GM18870 (cell line): ENCODE measurements at regions not wholly inside any gene's neighbourhood (a gene's known extent, or its start where the extent isn't known, plus 50 kb on each side); places are given as distances from the start of the nearest gene placed in this dataset.
"Not testable (repeated sequence)": the region's sequence is repeated elsewhere in the genome, so short reads cannot be mapped to it uniquely, and the experiment has no call there.

Source experiments
- ATAC-seq: cut with Tn5 transposase; IDR thresholded peaks from one replicate; pipeline ENCODE4 v1.9.1; 2021; ENCODE audit warnings: moderate library complexity; ENCODE audit not compliant: unreplicated experiment

DNA sequence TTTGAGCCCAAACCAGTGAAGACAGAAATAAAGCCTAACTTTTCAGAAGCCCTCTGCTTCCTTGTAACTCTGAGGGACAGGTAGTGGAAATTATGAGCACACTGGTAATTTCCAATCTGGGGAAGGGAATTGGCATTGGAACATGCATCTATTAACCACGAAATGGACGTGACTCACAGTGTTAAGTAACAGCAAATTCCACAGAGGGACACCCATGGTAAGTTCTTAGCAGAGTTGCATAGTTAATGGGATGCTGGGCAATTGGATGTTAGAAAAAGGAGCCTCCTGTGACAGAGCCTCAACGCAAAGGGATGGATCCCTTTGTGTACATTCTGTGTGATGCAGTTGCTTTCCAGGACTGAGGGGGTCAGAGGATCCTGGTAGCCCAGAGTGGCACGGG, 168.6 kb downstream of the SEMA6D start:
- ATAC-seq, result no peak

DNA sequence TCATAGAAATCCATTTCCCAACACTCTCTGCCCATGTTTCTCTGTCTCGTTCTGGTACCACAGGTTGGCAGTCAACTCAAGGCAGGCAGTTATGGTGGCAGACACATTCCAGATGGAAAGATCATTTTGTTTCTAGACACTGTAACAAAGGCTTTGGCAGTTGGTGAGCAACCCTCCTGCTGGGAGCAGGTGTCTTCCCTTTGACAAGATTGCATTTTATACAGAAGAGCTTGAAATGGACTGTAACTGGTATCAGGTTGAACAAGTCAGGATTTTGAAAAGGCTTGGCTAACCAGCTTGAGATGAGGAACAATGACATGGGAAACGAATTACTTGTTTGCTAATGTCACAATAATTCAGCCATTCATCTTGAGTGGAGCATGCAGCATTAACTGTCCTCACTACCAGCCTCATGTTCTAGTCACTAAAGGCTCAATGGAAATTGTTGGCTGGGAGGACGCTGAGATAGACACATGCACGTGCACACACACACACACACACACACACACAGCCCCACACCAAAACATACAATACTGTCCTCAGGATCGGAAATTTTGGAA, 170.0 kb downstream of the SEMA6D start:
- ATAC-seq, result no peak

DNA sequence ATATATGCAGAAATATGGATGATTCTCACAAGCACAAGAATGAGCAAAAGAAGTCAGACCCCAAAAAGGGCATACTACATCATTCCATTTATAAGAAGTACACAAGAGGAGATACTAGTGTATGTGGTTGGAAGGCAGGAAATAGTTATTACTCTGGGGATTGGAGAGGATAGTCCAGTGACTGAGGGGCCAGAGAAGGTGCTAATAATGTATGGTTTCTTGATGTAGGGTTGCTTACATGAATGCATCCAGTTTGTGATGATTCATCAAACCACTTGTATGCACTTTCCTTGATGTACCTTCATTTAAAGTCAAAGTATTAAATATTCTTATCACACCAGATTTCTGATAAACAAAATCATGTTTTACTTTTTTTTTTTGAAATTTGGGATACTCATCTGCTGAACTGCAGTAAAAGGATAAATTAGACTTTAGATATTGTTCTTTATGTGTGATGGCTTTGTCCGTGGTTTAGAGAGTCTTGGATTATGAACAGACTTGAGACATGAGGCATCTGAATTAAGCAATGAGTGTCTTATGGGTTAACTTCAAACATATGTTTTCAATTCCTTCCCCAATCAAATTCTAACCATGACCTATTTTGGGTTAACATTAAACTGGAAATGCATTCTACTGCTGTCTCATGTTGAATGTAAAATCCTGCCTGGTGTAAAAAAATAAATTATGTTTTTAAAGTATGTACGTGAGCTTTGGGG, 171.2 kb downstream of the SEMA6D start:
- no peak for ATAC-seq

DNA sequence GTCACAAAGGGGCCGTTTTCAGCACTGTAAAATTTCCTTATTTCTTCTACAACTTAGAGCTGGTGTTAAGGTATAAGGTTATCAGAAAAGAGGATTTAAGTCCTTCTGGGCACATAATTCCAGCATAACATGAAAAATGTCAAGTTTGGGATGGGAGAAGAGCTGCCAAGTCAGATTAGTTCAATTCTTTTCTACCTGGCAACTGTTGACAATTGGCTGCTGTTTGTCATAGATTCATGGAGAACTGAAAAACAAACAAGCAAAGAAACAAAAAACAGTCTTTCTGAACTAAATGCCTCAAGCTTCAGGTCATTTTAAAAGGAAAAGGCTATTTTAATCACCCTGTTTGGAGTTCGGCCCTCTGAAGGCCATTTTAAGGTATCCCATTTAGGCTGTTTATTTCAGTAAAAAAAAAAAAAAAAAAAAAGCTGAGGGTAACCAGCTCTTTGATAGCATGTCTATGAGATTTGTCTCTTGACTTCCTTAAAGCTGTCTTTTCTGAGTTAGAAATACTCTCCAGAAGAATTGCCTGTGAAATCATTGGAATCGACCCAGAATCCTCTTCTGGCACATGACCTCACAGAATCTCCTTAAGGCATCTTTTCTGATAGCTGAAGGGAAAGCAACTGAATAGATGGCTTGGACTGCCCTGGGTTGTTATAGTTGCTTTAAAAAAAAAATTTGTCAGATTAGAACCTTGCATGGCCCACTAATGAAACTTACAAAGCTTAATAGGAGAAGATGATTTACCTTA, 173.3 kb downstream of the SEMA6D start:
- no peak for ATAC-seq

DNA sequence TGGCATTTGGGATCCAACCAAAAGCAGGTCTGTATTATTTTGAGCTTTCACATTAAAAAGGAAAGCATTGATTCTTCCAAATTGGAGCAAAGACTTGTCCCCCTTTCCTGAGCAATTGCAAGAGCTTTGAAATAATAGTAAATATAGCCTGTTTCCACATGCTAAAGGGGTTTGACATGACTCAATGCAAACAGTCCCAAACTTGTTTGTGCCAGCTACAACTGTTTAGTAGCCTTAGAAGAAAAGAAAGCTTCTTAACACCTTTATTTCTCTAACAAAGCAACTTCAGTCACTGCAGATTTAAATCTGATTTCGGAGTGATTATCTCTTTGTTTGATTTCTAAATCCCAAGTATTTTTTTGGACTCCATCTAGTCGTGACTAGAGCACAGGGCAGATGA, 180.2 kb downstream of the SEMA6D start:
- no peak for ATAC-seq

DNA sequence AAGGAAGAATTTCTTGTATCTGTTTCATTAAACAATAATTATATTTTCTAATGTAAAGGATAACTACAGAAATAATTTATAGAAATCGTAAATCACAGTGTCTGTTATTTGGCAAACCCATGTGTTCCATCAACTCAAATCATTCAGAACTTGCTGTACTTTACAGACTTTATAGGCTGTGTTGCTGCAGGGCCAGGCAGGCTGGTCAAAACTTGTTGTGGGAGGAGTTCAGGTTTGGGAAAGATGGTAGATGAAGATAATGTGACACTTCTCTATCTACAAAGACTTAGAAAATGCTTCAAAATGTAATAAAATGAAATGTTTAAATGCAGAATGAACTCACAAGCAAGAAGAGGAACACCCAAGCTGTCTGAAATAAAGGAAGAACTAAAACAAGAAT, 183.4 kb downstream of the SEMA6D start:
- ATAC-seq, result no peak

DNA sequence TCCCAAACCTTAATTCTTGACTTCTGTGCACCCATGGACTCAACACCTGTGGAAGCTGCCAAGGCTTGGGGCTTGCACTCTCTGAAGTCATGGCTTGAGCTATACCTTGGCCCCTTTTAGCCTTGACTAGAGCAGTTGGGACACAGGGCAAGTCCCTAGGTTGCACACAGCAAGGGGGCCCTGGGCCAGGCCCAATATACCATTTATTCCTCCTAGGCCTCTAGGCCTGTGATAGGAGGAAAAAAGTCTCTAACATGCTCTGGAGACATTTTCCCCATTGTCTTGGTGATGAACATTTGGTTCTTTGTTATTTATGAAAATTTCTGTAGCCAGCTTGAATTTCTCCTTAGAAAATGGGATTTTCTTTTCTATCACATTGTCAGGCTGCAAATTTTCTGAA, 186.1 kb downstream of the SEMA6D start:
- no peak for ATAC-seq

DNA sequence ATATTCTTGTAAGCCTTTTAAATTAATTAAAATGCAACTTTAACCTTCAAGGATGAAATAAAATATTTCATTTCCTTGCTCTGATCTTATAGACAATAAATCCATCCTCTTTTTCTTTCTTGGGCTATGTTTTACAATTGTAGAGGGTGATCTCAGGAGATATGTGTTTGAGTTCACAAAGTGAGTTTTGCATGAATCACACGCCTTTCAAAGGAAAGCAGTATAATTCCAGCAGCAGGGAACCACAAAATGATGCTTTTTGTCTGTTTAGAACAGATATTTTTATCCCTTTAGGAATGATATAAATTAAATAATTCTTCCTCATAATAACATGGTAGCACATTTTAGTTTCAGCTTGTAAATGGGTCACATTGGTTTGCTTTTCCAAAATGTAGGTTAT, 191.2 kb downstream of the SEMA6D start:
- ATAC-seq, result no peak

DNA sequence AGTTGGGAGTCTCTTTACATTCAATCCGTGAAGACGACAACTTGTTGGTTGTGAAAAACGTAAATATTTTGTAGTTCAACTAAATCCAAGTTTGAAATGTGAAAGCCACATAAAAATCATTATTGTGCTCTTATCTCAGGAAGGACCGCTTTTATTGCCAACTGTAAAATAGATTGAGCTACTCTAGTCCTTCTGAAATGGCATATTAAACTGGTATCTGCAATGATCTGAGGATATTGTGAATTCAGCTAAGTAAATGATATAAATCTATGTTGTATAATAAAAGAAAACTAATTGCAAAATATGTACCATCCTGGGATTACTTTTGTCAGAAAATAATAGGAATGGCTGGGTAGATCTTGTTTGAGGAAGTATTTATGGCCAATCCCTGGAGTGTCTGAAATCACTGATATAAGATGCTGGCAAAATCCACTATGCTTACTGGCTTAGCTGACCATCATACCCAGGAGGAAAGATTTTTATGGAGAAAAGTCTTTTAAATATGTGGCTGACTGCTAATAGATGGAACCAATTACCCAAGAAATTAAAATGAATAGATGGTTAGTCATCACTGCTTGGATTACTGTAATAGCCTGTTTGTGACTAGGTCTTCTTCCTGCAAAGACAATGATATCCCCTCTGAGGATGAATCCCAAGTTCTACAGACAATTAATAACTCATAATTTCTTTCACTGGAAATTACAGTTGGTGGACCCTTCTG, 191.8 kb downstream of the SEMA6D start:
- no peak for ATAC-seq

DNA sequence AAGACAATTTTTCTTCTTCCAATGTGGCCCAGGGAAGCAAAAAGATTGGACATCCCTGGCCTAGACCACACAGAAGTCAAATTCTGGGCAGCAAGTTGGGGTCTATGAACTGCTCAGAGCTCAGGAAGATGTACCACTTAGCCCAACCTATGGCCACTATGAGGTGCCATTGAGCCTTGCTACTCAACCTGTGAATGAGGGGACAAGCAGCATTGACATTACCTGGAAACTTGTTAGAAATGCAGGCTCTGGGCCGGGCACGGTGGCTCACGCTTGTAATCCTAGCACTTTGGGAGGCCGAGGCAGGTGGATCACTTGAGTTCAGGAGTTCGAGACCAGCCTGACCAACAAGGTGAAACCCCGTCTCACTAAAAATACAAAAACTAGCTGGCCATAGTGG, 195.6 kb downstream of the SEMA6D start:
- ATAC-seq, result not testable (repeated sequence)

DNA sequence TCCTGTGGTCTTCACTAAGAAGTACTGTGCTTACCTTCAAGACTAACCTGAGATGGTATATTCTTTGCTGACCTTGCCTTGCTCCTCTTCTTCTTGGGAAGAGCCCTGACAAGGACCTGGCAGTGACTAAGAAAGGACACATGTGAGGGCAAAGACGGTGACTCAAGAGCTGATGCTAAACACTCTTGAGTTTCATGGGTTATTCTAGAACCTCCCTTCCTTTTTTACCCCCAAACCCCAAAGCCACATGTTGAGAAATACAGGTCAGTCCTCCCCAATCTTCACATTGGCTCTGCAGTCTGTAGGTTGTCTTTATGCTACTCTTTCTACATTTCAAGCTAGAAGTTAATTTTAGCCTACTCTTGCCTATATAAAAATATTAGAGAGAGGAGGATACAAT, 200.6 kb downstream of the SEMA6D start:
- no peak for ATAC-seq

DNA sequence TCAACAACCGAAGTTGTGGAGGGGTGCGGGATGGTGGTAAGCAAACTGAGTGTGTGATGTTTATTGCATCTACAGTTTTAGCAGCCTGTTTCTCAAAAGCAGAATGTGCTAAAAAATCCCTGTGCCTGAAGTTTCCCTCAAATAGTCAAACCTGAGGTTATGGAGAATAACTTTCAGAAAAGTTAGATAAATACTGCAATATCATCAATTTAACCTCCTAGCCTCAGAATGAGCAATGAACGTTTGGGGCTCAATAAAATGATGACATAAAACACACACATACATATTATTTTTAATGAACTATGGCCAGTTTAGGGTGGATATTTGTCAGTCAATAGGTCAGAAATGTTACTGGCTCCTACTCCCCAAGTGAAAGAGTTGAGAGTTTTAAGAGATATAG, 201.6 kb downstream of the SEMA6D start:
- ATAC-seq, result no peak

DNA sequence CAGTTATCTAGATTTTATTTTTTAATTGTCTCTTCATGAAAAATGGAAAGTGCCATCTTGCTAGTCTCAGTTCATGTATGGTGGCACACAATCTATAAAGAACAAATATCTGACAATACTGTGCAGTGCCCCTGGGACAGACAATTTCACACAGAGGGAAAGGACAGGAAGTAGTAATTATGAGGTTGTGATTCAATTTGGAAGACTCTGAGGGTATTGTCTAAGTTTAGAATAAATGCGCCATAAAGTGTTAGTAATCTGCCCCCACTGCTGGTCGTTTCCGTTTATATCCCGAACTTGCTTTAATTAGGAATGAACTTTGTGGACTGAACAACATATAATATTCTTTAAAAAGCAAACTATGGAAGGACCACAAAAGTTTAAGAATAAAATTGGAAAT, 196.4 kb upstream of the SLC24A5 start:
- no peak for ATAC-seq

DNA sequence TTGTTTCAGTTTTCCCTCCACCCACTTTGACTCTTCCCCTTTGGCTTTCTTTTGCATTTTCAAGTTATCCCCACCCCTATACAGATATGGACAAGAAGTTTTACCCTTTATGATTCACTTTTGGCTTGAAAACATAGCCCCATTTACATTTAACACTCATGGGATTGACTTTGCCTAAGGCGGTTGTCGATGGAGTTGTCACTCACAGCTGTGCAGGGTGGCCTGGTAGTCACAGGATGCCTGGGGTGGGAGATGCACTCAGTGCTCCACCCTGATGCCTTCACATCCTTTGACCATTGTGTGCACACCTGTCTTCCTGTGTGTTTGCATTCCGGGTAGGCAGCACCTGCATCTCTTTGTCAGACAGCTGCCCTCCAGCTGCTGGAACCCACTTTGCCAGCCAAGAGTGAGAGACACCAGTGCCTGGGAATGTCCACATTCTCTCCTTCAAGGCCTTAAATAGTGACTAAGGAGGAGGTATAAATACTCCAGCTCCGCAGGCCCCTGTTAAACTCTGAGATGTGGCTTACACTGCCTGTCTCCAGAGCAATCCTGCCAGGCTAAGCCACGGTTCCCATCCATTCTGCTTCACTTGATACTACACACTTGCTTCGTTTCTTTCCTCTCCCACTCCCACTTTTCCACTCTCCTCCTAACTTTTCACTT, 191.5 kb upstream of the SLC24A5 start:
- ATAC-seq, result no peak

DNA sequence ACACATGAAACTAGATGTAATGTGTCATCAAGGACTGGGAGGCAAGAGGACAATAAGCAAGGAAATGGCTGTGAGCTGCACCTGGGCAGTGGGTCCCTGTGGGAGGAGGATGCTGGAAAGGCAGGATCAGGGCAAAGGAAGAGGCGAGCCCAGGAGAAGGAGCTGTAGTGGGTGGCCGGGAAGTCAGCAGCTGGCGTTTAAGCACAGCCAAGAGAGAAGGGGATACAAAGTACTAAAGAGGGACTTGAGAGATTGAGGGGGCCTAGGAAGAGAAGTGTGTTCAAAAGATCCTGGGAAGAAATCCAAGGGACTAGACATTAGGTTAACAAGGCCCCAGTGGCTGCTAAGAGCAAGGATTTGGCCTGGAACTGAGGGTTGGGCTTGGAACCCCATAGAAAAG, 188.5 kb upstream of the SLC24A5 start:
- no peak for ATAC-seq

DNA sequence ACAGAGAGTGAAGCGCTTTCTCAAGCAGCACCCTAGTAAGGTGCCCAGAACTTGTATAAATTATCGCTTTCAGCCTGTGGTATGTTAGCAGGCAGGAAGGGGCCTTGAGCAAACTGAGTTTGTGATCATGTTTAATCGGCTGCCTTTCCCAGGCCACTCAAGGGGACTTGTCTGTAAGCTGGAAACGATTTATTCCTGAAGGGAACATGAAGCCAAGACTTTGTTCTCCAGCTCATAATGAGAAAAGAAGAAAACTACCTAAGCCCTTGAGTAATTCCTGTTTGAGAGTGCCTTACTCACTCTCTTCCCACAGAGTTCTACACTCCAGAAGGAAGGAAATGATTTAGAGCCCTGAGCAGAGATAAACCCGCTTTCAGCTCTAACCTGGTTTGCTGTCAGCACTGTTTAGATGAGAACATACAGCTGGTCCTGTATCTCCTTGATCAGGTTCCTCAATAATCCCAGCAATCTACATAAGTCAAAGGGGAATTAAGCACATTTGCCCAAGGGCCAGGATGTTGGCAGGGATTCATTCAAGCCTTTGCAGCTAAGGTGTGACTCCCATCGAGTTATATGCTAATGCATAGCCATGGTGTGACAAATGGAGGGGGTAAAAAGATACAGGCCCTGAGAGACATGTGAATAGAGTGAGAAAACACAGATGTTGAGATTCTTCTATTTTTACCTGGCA, 187.7 kb upstream of the SLC24A5 start:
- no peak for ATAC-seq

DNA sequence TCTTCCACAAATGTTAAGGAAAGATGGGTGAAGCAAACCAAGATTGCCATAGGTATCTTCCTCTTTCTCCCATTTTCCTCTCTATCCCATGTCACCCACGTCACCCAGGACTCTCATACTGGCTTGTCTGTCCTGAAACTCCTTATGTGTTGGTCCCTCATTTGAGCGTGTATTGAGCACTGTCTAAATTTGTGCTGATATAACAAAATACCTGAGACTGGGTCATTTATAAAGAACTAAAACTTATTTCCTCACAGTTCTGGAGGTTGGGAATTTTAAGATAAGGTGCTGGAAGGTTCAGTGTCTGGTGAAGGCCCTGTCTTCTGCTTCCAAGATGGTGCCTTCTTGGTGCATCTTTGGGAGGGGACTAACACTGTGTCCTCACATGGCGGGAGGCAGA, 186.9 kb upstream of the SLC24A5 start:
- no peak for ATAC-seq

DNA sequence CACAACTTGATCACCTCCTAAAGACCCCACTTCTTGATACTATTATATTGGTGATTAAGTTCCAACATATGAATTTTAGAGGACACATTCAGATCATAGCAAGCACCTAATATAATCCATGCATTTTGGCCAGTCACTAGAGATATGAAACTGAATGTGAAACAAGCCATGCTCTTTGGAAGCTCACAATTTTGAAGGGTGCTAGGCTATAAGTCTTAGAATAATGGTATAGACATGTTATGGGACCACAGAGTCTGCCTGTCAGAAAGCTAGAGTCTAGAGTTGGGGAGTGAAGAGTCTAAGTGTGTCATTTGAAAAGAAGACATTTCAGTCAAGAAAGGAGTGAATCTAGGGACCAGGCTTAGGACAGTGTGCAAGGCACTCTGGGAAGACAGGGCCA, 186.4 kb upstream of the SLC24A5 start:
- ATAC-seq, result no peak

DNA sequence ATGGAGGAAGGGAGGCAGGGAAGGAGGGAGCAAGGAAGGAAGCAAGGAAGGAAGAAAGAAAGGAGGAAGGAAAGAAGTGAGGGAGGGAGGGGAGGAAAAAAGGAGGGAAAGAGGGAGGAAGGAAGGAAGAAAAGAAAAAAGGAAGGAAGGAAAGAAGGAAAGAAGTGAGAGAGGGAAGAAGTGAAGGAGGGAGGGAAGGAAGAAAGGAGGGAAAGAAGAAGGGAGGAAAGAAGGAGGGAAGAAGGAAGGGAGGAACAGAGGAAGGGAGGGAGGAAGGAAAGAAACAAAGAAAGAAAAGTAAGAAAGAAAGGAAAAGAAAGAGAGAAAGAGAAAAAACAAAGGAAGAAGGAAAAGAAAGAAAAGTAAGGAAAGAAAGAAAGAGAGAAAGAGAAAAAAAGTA, 183.0 kb upstream of the SLC24A5 start:
- ATAC-seq, result no peak

DNA sequence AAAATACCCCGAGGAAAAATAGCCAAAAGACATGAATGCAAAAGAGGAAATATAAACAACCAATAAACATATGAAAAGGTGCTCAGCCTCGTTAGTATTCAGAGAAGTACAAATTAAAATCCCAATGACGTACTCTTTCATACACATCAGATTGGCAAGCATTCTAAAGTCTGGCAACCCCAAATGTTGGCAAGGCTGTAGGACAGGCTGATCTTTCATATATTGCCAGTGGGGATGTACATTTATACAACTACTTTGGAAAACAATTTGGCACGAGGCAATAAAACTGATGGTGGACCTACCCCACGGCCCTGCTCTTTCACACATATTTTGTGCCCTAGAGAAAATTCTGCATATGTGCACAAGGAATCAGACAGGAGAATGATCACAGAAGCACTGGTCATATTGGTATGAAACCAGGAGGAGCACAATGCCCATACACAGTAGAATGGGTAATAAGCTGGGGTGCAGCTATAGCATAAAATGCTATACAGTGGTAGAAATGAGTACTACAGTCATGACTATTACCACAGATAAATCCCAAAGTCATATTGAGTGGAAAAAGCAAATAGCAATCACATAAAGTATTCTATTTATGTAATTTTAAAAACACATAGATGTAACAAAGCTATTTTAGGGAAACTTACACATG, 176.0 kb upstream of the SLC24A5 start:
- ATAC-seq, result no peak
